BLaER1 treated with 17β-estradiol and CSF1 and Interleukin-3, amounts not matched to agents 10 nM and 100 nM (cell line): ENCODE measurements at regions not wholly inside any gene's neighbourhood (a gene's known extent, or its start where the extent isn't known, plus 50 kb on each side); places are given as distances from the start of the nearest gene placed in this dataset.

Experiments used
- H3K27ac ChIP-seq, 11 experiments: shearing (Covaris generic); formaldehyde crosslinking; 2 replicates each; pipeline ENCODE4 v1.8.1; 2022
- H3K27me3 ChIP-seq, 11 experiments: shearing (Covaris generic); formaldehyde crosslinking; 2 replicates each; pipeline ENCODE4 v1.8.1; 2022
- H3K36me3 ChIP-seq, 11 experiments: shearing (Covaris generic); formaldehyde crosslinking; 2 replicates each; pipeline ENCODE4 v1.8.1; 2022
- H3K4me1 ChIP-seq, 10 experiments: shearing (Covaris generic); formaldehyde crosslinking; 2 replicates each; pipeline ENCODE4 v1.8.1; 2022
- H3K4me2 ChIP-seq, 11 experiments: shearing (Covaris generic); formaldehyde crosslinking; 2 replicates each; pipeline ENCODE4 v1.8.1; 2022
- H3K4me3 ChIP-seq, 10 experiments: shearing (Covaris generic); formaldehyde crosslinking; 2 replicates each; pipeline ENCODE4 v1.8.1; 2022
- H3K9ac ChIP-seq, 11 experiments: shearing (Covaris generic); formaldehyde crosslinking; 2 replicates each; pipeline ENCODE4 v1.8.1; 2022
- H3K9me3 ChIP-seq, 11 experiments: shearing (Covaris generic); formaldehyde crosslinking; replicated peaks in 1 of 11; 2 replicates each; pipeline ENCODE4 v1.8.1; 2022
- H4K20me1 ChIP-seq, 11 experiments: shearing (Covaris generic); formaldehyde crosslinking; 2 replicates each; pipeline ENCODE4 v1.8.1; 2022
- Cebpa-rat ChIP-seq, 11 experiments: shearing (Covaris generic); IDR thresholded peaks; 2 replicates each; pipeline ENCODE4 v1.8.1; 2022

DNA sequence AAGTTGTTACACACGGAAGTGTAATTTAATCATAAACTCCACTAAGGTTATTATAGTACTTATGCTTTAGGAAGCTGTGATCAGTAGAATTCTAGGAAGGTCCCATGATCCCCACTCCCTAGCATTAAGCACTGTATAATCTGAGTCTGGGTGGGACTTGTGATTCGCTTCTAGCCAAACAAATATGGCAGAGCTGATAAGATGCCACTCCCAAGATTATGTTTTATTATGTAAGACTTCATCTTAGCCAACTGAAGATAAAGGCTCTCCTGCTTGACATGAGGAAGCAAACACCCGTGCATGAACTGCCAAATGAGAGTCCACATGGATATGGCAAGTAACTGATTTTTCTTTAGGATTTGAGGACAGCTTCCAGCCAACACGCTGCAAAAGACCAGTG is 186.4 kb upstream of the NDST3 start:
- no peak for TF ChIP-seq Cebpa-rat (IDR thresholded peaks at IDR 0.05)
- peaks cover 12 to 21% (median 16%) of the 10 kb centered on the region in 11 experiments; a peak in 21 of 22 replicates for H3K9me3 ChIP-seq
- no peak overlapping the region for H3K4me2 ChIP-seq
- no peak overlapping the region for H3K27ac ChIP-seq
- no peak overlapping the region for H3K4me3 ChIP-seq
- H3K36me3 ChIP-seq, result no peaks in the 10 kb centered on the region
- no peaks in the 10 kb centered on the region for H3K4me1 ChIP-seq
- H3K9ac ChIP-seq, result no peak overlapping the region
- no peaks in the 10 kb centered on the region for H4K20me1 ChIP-seq
- no peaks in the 10 kb centered on the region for H3K27me3 ChIP-seq

DNA sequence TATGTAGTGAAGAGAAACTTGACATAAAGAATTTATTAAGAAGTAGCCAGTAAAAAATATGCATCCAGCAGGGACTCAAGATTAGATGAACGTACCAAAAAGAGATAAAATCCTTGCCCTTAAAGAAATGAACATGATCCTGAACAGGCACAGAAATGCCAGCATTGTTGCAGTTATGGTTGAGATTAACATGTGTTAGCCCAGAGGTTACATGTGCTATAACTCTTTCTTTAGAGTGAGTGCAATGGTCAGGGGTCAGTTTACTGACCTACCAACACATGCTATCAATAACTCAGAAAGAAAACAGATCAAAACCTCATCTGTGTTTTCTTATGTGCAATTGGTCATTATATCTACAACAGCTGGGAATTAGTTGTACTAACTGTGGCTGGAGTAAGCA is 166.1 kb upstream of the NDST3 start:
- no peak for TF ChIP-seq Cebpa-rat (IDR thresholded peaks at IDR 0.05)
- Histone ChIP-seq H3K4me1 (no peaks in the 10 kb centered on the region), H3K4me3 (no peak overlapping the region), H3K9ac (no peak overlapping the region), H3K27me3 (no peaks in the 10 kb centered on the region), H3K27ac (no peak overlapping the region), H3K36me3 (no peaks in the 10 kb centered on the region), H3K9me3 (no peaks in the 10 kb centered on the region), H4K20me1 (no peaks in the 10 kb centered on the region), H3K4me2 (no peak overlapping the region)

DNA sequence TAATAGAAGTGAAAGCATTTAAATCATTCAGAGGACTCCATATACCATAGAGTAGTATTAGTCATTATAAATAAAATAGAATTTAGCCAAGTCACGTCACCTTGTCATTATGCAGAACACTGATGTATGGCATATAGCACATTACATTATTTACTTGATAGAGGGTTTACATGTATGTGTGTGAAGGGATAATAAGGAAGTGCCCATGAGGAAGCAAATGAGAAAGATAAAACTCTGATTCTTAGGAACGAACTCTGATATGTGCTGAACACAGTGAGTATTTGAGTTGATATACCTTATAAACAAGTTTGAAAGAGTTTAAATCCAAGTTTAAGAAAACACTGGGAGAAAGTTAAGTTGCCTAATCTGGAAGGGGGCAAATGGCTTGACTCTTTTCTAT is 160.5 kb upstream of the NDST3 start:
- Histone ChIP-seq H3K4me2 (no peak overlapping the region), H3K27ac (no peak overlapping the region), H3K9ac (no peak overlapping the region), H3K9me3 (no peaks in the 10 kb centered on the region), H3K27me3 (no peaks in the 10 kb centered on the region), H3K4me1 (no peaks in the 10 kb centered on the region), H3K4me3 (no peak overlapping the region), H3K36me3 (no peaks in the 10 kb centered on the region), H4K20me1 (no peaks in the 10 kb centered on the region)
- TF ChIP-seq Cebpa-rat (IDR thresholded peaks at IDR 0.05), result no peak

DNA sequence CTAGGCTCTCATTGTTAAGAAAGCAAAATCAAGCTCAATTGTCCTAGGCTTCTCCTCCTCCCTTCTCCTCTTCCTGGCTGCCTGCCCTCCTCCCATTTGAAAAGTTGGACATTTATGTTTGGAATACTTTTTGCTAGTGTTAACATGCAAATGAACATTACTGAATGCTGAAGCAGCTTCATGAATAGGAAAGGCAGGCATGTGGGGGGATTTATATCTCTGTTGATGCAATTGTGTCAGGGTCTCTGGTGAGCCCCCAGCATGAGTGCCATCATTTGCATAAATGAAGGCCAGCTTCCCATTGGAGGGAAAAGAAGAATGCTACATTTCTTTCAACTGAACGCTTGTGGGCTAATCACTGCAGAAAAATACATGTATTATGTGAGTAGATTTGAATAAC is 160.1 kb upstream of the NDST3 start:
- Histone ChIP-seq H3K4me3 (no peak overlapping the region), H3K9me3 (no peaks in the 10 kb centered on the region), H3K4me1 (no peaks in the 10 kb centered on the region), H3K27ac (no peak overlapping the region), H3K36me3 (no peaks in the 10 kb centered on the region), H3K4me2 (no peak overlapping the region), H3K27me3 (no peaks in the 10 kb centered on the region), H4K20me1 (no peaks in the 10 kb centered on the region), H3K9ac (no peak overlapping the region)
- no peak for TF ChIP-seq Cebpa-rat (IDR thresholded peaks at IDR 0.05)

GRCh38 chr4:117889978-117890377 is 144.3 kb upstream of the NDST3 start:
- TF ChIP-seq Cebpa-rat (IDR thresholded peaks at IDR 0.05), result no peak
- Histone ChIP-seq H3K9ac (no peak overlapping the region), H3K4me2 (no peak overlapping the region)

DNA sequence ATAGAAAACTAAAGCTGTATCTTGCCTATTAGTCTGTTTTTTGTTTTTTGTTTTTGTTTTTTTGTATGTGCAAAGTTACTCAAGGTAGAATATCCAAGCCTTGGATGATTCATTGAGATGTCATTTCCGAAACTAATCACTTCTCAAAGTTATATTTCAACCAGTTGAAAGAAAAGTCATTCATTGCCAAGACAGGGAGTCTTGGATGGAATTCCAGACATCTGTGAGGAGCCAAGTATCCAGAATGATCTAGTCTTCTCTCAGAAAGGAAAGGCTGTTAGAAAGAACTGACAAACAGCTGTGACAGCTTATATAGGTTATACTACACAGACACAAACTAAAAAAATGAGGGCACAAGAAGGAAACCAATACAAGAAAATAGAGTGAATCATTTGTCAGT is 141.1 kb upstream of the NDST3 start:
- no peaks in the 10 kb centered on the region for H3K9me3 ChIP-seq
- no peak for TF ChIP-seq Cebpa-rat (IDR thresholded peaks at IDR 0.05)
- H3K27me3 ChIP-seq, result no peaks in the 10 kb centered on the region
- no peaks in the 10 kb centered on the region for H3K36me3 ChIP-seq
- no peaks in the 10 kb centered on the region for H3K4me1 ChIP-seq
- H3K4me3 ChIP-seq, result no peak overlapping the region
- no peaks in the 10 kb centered on the region for H4K20me1 ChIP-seq
- no peak overlapping the region for H3K4me2 ChIP-seq
- no peak overlapping the region for H3K27ac ChIP-seq
- H3K9ac ChIP-seq, result no peak overlapping the region

More at GRCh38 chr4:117889978-117890377, 144.3 kb upstream of the NDST3 start:
- no peaks in the 10 kb centered on the region for H4K20me1 ChIP-seq
- no peaks in the 10 kb centered on the region; a peak in 1 of 22 replicates for H3K9me3 ChIP-seq
- no peak overlapping the region for H3K4me3 ChIP-seq
- H3K27me3 ChIP-seq, result no peaks in the 10 kb centered on the region
- no peaks in the 10 kb centered on the region for H3K4me1 ChIP-seq
- H3K27ac ChIP-seq, result no peak overlapping the region
- no peaks in the 10 kb centered on the region for H3K36me3 ChIP-seq

GRCh38 chr4:117898496-117898895 is 135.8 kb upstream of the NDST3 start:
- no peak overlapping the region for H3K9ac ChIP-seq
- H3K4me1 ChIP-seq, result peaks cover 0 to 18% (median 0%) of the 10 kb centered on the region in 10 experiments; a peak in 5 of 20 replicates
- no peaks in the 10 kb centered on the region for H3K36me3 ChIP-seq
- H3K4me3 ChIP-seq, result no peak overlapping the region
- H3K4me2 ChIP-seq, result no peak overlapping the region
- no peak overlapping the region for H3K27ac ChIP-seq
- H3K9me3 ChIP-seq, result no peaks in the 10 kb centered on the region
- H4K20me1 ChIP-seq, result no peaks in the 10 kb centered on the region
- no peaks in the 10 kb centered on the region for H3K27me3 ChIP-seq
- TF ChIP-seq Cebpa-rat (IDR thresholded peaks at IDR 0.05), result no peak

DNA sequence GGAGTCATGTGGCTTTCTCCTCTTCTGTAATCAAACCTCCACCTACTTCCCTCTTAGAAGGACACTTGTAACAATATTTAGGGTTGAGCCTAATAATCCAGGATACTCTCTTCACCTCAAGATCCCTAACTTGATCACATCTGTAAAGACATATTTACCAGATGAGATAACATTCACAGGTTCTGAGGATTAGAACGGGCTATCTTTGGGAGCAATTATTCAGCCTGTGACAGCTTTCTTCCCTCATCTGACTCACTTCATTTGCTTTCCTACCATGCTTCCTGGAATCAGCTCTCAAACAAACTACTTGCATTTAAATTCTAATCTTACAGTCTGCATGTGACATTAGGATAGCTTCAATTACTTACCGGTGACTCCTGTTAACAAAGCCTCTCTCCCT is 133.5 kb upstream of the NDST3 start:
- Histone ChIP-seq H3K4me2 (peak overlapping the region in 2 of 11 experiments; percentile 20 to 31; a peak in 4 of 22 replicates), H3K27ac (no peak overlapping the region), H3K9me3 (no peaks in the 10 kb centered on the region), H3K9ac (no peak overlapping the region), H4K20me1 (no peaks in the 10 kb centered on the region), H3K36me3 (no peaks in the 10 kb centered on the region), H3K4me1 (peaks cover 0 to 18% (median 0%) of the 10 kb centered on the region in 10 experiments; a peak in 5 of 20 replicates), H3K27me3 (no peaks in the 10 kb centered on the region), H3K4me3 (no peak overlapping the region)
- TF ChIP-seq Cebpa-rat (IDR thresholded peaks at IDR 0.05), result no peak

- H4K20me1 ChIP-seq, result no peaks in the 10 kb centered on the region
- H3K9me3 ChIP-seq, result no peaks in the 10 kb centered on the region
- no peak overlapping the region for H3K4me3 ChIP-seq
- H3K4me2 ChIP-seq, result no peak overlapping the region
- no peak overlapping the region for H3K27ac ChIP-seq
- H3K4me1 ChIP-seq, result peaks cover 0 to 12% (median 7%) of the 10 kb centered on the region in 10 experiments; a peak in 13 of 20 replicates
- no peak for TF ChIP-seq Cebpa-rat (IDR thresholded peaks at IDR 0.05)
- no peaks in the 10 kb centered on the region for H3K36me3 ChIP-seq
- H3K9ac ChIP-seq, result no peak overlapping the region
- H3K27me3 ChIP-seq, result no peaks in the 10 kb centered on the region
Observed at GRCh38 chr4:117907646-117908045, 126.6 kb upstream of the NDST3 start.

- Histone ChIP-seq H3K27me3 (no peaks in the 10 kb centered on the region), H3K9me3 (no peaks in the 10 kb centered on the region), H3K4me2 (peak overlapping the region in 7 of 11 experiments; percentile 16 to 43 (median 26); a peak in 6 of 22 replicates), H3K4me1 (peaks cover 0 to 12% (median 7%) of the 10 kb centered on the region in 10 experiments; a peak in 13 of 20 replicates), H3K36me3 (no peaks in the 10 kb centered on the region), H3K27ac (no peak overlapping the region), H3K4me3 (no peak overlapping the region), H3K9ac (no peak overlapping the region), H4K20me1 (no peaks in the 10 kb centered on the region)
- no peak for TF ChIP-seq Cebpa-rat (IDR thresholded peaks at IDR 0.05)
Observed at GRCh38 chr4:117908306-117909207, 125.7 kb upstream of the NDST3 start.
